ENCODE measurements at regions not wholly inside any gene's neighbourhood (a gene's known extent, or its start where the extent isn't known, plus 50 kb on each side); places are given as distances from the start of the nearest gene placed in this dataset.

DNA sequence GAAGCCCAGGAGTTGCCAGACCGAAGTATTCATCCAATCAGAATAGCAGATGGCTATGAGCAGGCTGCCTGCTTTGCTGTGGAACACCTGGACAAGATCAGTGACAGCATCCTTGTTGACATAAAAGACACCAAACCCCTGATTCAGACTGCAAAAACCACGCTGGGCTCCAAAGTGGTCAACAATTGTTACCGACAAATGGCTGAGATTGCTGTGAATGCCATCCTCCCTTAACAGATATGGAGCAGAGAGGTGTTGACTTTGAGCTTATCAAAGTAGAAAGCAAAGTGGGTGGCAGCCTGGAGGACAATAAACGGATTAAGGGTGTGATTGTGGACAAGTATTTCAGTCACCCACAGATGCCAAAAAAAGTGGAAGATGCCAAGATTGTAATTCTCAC is 250.3 kb upstream of the OBI1 start:
- Histone ChIP-seq H3K27me3 (ENCODE audit: insufficient read depth, poor library complexity, severe bottlenecking) (peaks cover 2% of the 10 kb centered on the region), H3K4me1 (ENCODE audit: insufficient read depth, poor library complexity, severe bottlenecking) (no peaks in the 10 kb centered on the region), H3K4me3 (ENCODE audit: severe bottlenecking) (no peak overlapping the region), H3K36me3 (ENCODE audit: low read depth) (no peaks in the 10 kb centered on the region), H3K9me3 (ENCODE audit: severe bottlenecking) (no peaks in the 10 kb centered on the region), H3K27ac (ENCODE audit: poor library complexity, severe bottlenecking) (no peak overlapping the region)
- TF ChIP-seq, protein P1, sequence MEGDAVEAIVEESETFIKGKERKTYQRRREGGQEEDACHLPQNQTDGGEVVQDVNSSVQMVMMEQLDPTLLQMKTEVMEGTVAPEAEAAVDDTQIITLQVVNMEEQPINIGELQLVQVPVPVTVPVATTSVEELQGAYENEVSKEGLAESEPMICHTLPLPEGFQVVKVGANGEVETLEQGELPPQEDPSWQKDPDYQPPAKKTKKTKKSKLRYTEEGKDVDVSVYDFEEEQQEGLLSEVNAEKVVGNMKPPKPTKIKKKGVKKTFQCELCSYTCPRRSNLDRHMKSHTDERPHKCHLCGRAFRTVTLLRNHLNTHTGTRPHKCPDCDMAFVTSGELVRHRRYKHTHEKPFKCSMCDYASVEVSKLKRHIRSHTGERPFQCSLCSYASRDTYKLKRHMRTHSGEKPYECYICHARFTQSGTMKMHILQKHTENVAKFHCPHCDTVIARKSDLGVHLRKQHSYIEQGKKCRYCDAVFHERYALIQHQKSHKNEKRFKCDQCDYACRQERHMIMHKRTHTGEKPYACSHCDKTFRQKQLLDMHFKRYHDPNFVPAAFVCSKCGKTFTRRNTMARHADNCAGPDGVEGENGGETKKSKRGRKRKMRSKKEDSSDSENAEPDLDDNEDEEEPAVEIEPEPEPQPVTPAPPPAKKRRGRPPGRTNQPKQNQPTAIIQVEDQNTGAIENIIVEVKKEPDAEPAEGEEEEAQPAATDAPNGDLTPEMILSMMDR (IDR thresholded peaks at IDR 0.05; ENCODE audit: poor library complexity, severe bottlenecking): no peak
- no peak for DNase-seq (ENCODE audit: low spot score)
- no peak for ATAC-seq (ENCODE audit: low read depth)

DNA sequence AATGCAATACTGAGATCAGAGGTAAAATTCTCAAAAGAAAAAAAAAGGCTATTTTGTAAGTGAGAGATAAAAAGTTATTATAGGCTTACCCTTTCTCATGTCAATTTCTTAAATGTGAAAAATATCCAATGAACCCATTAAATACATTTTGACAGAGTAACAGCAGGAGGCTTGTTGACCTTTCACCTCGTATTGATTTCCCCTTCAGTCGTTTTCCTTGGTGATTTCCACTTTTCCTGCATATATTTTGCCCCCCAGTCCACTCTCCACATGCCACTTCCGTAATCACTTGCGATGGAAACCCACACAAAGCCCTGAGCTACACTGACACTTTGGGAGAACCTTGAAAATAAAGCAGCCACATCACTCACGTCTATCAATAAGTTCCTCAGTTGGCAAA is 248.1 kb upstream of the OBI1 start:
- TF ChIP-seq, protein P1 (IDR thresholded peaks at IDR 0.05; ENCODE audit: poor library complexity, severe bottlenecking): no peak
- ATAC-seq (ENCODE audit: low read depth) (no peak), DNase-seq (ENCODE audit: low spot score) (no peak)
- Histone ChIP-seq H3K27me3 (ENCODE audit: insufficient read depth, poor library complexity, severe bottlenecking) (peaks cover 2% of the 10 kb centered on the region), H3K4me1 (ENCODE audit: insufficient read depth, poor library complexity, severe bottlenecking) (no peaks in the 10 kb centered on the region), H3K4me3 (ENCODE audit: severe bottlenecking) (no peak overlapping the region), H3K36me3 (ENCODE audit: low read depth) (no peaks in the 10 kb centered on the region), H3K9me3 (ENCODE audit: severe bottlenecking) (no peaks in the 10 kb centered on the region), H3K27ac (ENCODE audit: poor library complexity, severe bottlenecking) (no peak overlapping the region)

DNA sequence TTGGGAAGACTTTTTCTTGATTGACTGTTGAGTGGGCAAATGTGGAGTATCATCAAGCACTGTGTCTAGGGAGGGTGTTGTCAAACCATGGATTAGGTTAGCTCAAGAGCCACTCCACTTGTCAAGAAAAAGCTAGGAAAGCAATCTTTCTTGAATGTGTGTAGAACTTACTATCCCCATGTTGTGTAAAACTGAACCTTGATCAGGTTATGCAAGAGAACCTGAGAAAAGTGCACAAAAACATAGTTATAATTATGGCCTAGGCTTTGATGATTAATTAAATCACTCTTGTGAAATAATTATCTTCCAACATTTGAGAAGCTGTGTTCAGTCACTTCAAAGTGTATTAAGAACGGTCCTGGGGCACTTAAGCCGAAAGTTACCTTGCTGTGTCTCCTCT is 238.2 kb upstream of the OBI1 start:
- TF ChIP-seq, protein P1 (IDR thresholded peaks at IDR 0.05; ENCODE audit: poor library complexity, severe bottlenecking): no peak
- H3K9me3 ChIP-seq (ENCODE audit: severe bottlenecking): no peaks in the 10 kb centered on the region
- no peak for DNase-seq (ENCODE audit: low spot score)
- no peaks in the 10 kb centered on the region for H3K36me3 ChIP-seq (ENCODE audit: low read depth)
- ATAC-seq (ENCODE audit: low read depth): no peak
- H3K27ac ChIP-seq (ENCODE audit: poor library complexity, severe bottlenecking): no peak overlapping the region
- no peaks in the 10 kb centered on the region for H3K4me1 ChIP-seq (ENCODE audit: insufficient read depth, poor library complexity, severe bottlenecking)
- H3K27me3 ChIP-seq (ENCODE audit: insufficient read depth, poor library complexity, severe bottlenecking): no peaks in the 10 kb centered on the region
- no peak overlapping the region for H3K4me3 ChIP-seq (ENCODE audit: severe bottlenecking)

DNA sequence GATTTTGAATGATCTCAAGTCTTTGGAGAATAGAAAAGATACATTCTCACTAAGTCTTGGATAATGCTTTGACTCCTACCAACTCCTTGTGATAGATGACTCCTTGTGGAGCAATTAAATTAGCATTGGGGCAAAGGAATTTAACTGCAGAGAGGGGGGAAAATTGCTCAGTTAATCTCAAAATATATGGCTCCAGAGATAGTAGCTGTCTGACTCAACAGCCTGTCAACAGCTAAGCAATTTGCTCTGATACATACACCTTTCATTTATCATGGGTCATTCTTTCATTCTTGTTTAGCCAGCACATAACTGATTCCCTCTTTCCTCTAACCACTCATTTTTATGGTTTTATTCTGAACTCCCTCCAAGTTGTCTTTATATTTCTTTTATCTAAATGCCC is 225.6 kb upstream of the OBI1 start:
- H3K27ac ChIP-seq (ENCODE audit: poor library complexity, severe bottlenecking): no peak overlapping the region
- ATAC-seq (ENCODE audit: low read depth) (no peak), DNase-seq (ENCODE audit: low spot score) (no peak)
- no peaks in the 10 kb centered on the region for H3K27me3 ChIP-seq (ENCODE audit: insufficient read depth, poor library complexity, severe bottlenecking)
- H3K9me3 ChIP-seq (ENCODE audit: severe bottlenecking): no peaks in the 10 kb centered on the region
- H3K4me3 ChIP-seq (ENCODE audit: severe bottlenecking): no peak overlapping the region
- TF ChIP-seq, protein P1 (IDR thresholded peaks at IDR 0.05; ENCODE audit: poor library complexity, severe bottlenecking): no peak
- H3K36me3 ChIP-seq (ENCODE audit: low read depth): no peaks in the 10 kb centered on the region
- no peaks in the 10 kb centered on the region for H3K4me1 ChIP-seq (ENCODE audit: insufficient read depth, poor library complexity, severe bottlenecking)

DNA sequence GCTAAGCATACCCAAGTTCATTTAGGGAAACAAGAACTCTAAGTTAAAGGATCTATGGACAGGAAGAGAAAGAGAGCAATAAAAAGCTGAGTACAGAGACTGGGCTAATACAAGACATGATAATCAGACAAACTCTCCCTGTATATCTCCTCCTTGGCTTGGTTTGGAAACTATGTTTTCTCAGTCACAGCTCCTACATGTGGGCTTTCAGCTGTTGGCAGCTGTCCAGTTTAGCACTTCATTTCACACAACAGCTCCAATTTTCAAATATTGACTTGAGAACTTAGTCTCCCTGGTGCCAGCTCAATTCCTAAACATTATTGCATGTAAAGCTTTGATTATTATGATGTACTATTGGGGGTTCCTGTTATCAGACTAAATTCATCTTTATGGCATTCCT is 222.8 kb upstream of the OBI1 start:
- Histone ChIP-seq H3K9me3 (ENCODE audit: severe bottlenecking) (no peaks in the 10 kb centered on the region), H3K27me3 (ENCODE audit: insufficient read depth, poor library complexity, severe bottlenecking) (no peaks in the 10 kb centered on the region), H3K27ac (ENCODE audit: poor library complexity, severe bottlenecking) (no peak overlapping the region), H3K36me3 (ENCODE audit: low read depth) (no peaks in the 10 kb centered on the region), H3K4me3 (ENCODE audit: severe bottlenecking) (no peak overlapping the region), H3K4me1 (ENCODE audit: insufficient read depth, poor library complexity, severe bottlenecking) (no peaks in the 10 kb centered on the region)
- TF ChIP-seq, protein P1 (IDR thresholded peaks at IDR 0.05; ENCODE audit: poor library complexity, severe bottlenecking): no peak
- ATAC-seq (ENCODE audit: low read depth): no peak
- no peak for DNase-seq (ENCODE audit: low spot score)

All from RWPE2 (cell line).